K562 (cell line): ENCODE measurements at regions not wholly inside any gene's neighbourhood (a gene's known extent, or its start where the extent isn't known, plus 50 kb on each side); places are given as distances from the start of the nearest gene placed in this dataset.

Experiments used
- ARID2 ChIP-seq: fragments of 450-650 bp; IDR thresholded peaks from 2 replicates; pipeline ENCODE4 v1.6.1; 2017; ENCODE audit warnings: antibody characterized with exemption, mild to moderate bottlenecking
- CTCF ChIP-seq, 3 experiments: IDR thresholded peaks in 2 of 3; conservative IDR thresholded peaks in 1 of 3; 2 replicates each; pipeline ENCODE4 v1.5.1; 2011 to 2012; ENCODE audit warnings: low read length in 3 of 3, mild to moderate bottlenecking in 3 of 3, control low read depth in 2 of 3, improper control_type of control experiment in 1 of 3, inconsistent platforms in 1 of 3, low read depth in 1 of 3, mixed read lengths in 1 of 3, moderate library complexity in 1 of 3; ENCODE audit not compliant: insufficient read depth in 2 of 3
- E4F1 ChIP-seq: fragments of 250-450 bp; sonication (Bioruptor Pico); IDR thresholded peaks from 2 replicates; pipeline ENCODE4 v1.5.0; 2021; ENCODE audit warnings: mild to moderate bottlenecking, borderline replicate concordance
- ELF4 ChIP-seq: fragments of 450-650 bp; formaldehyde crosslinking; IDR thresholded peaks from 2 replicates; pipeline ENCODE4 v1.4.0; 2022; ENCODE audit warnings: missing genetic modification characterization
- EZH2 ChIP-seq: IDR thresholded peaks from 2 replicates; pipeline ENCODE4 v1.6.1; 2012; ENCODE audit warnings: low read depth, mild to moderate bottlenecking, inconsistent platforms, low read length, borderline replicate concordance
- HNRNPL ChIP-seq: fragments of 200-400 bp; formaldehyde crosslinking; IDR thresholded peaks from 2 replicates; pipeline ENCODE4 v1.6.1; 2017; ENCODE audit warnings: low read depth, mild to moderate bottlenecking, low read length
- KDM5B ChIP-seq: fragments of 200-600 bp; sonication (generic); IDR thresholded peaks from 2 replicates; pipeline ENCODE4 v1.6.1; 2012; ENCODE audit warnings: low read depth, mild to moderate bottlenecking, moderate library complexity, low read length, control low read depth, inconsistent platforms; ENCODE audit not compliant: insufficient replicate concordance
- MAFK ChIP-seq: IDR thresholded peaks from 2 replicates; pipeline ENCODE4 v1.6.1; 2011; ENCODE audit warnings: low read length, improper control_type of control experiment
- SPI1 ChIP-seq: IDR thresholded peaks from 2 replicates; pipeline ENCODE4 v1.6.1; 2011; ENCODE audit warnings: low read depth, low read length, control low read depth, borderline replicate concordance
- TCFL5 ChIP-seq: fragments of 250-450 bp; sonication (Bioruptor Pico); conservative IDR thresholded peaks from 2 replicates; pipeline ENCODE4 v1.6.1; 2021; ENCODE audit warnings: mild to moderate bottlenecking, moderate library complexity, matching md5 sums
- ZFP1 ChIP-seq: fragments of 450-650 bp; formaldehyde crosslinking; IDR thresholded peaks from 2 replicates; pipeline ENCODE4 v1.4.0; 2020; ENCODE audit warnings: mild to moderate bottlenecking, mixed read lengths
- ZNF445 ChIP-seq: fragments of 250-450 bp; sonication (Bioruptor Pico); IDR thresholded peaks from 2 replicates; pipeline ENCODE4 v1.4.0; 2020; ENCODE audit warnings: low read depth, mild to moderate bottlenecking, moderate library complexity
- ZNF707 ChIP-seq: fragments of 250-450 bp; sonication (Bioruptor Pico); conservative IDR thresholded peaks from 2 replicates; pipeline ENCODE4 v1.8.0; 2022; ENCODE audit warnings: inconsistent platforms, mild to moderate bottlenecking, moderate library complexity

- TF ChIP-seq ARID2 (no peak), E4F1 (CRISPR knock-in tag) (no peak), CTCF (IDR thresholded peaks at IDR 0.05 in 2 of 3, conservative IDR thresholded peaks at IDR 0.05 in 1 of 3; ENCODE audit: insufficient read depth in 2 of 3, low read depth in 1 of 3, low read length in 3 of 3) (no peak), ZNF445 (CRISPR knock-in tag) (no peak), ZFP1 (no peak), EZH2 (no peak), SPI1 (no peak), MAFK (no peak), TCFL5 (CRISPR knock-in tag) (no peak), KDM5B (no peak), HNRNPL (no peak), ZNF707 (CRISPR knock-in tag) (no peak), ELF4 (CRISPR knock-in tag) (no peak)
These were observed 101.4 kb upstream of the NHSL1 start for GRCh38 chr6:138600726-138601125.
